Fibroblast of lung (primary cell): ENCODE measurements at regions not wholly inside any gene's neighbourhood (a gene's known extent, or its start where the extent isn't known, plus 50 kb on each side); places are given as distances from the start of the nearest gene placed in this dataset.

ENCODE experiments used
- CTCF ChIP-seq, 2 donors: IDR thresholded peaks in 1 of 2; conservative IDR thresholded peaks in 1 of 2; 1 replicate in 1 of 2; 2 replicates in 1 of 2; pipeline ENCODE4 v1.5.1; 2011 to 2012; ENCODE audit warnings: low read length in 2 of 2, control low read depth in 1 of 2, inconsistent platforms in 1 of 2, low read depth in 1 of 2, mild to moderate bottlenecking in 1 of 2
- EZH2 ChIP-seq: IDR thresholded peaks from 2 replicates; pipeline ENCODE4 v1.5.1; 2012; ENCODE audit warnings: low read length, control low read depth, mild to moderate bottlenecking; ENCODE audit errors: missing control alignments

- TF ChIP-seq CTCF (conservative IDR thresholded peaks at IDR 0.05 in 1 of 2, IDR thresholded peaks at IDR 0.05 in 1 of 2; ENCODE audit: low read depth in 1 of 2, low read length in 2 of 2): no peak
- no peak for TF ChIP-seq EZH2
These were observed 863.0 kb upstream of the GJE1 start for GRCh38 chr6:141269684-141270083.
